Keratinocyte (primary cell): ENCODE measurements at regions not wholly inside any gene's neighbourhood (a gene's known extent, or its start where the extent isn't known, plus 50 kb on each side); places are given as distances from the start of the nearest gene placed in this dataset.

Experiments used
- DNase-seq: peaks from one replicate; pipeline ENCODE4 v3.0.0-alpha.2; 2011; ENCODE audit warnings: low read depth, missing footprints, low spot score
- FAIRE-seq: peaks from 2 replicates; lab custom pipeline; 2011; peaks lifted over from hg19 to GRCh38; lab: Jason Lieb, UNC
- H2AFZ ChIP-seq: 2 replicates; pipeline ENCODE4 v1.6.0; 2012; ENCODE audit warnings: low read length, control low read depth, inconsistent platforms; ENCODE audit not compliant: control insufficient read depth
- H3K27ac ChIP-seq: 2 replicates; pipeline ENCODE4 v1.5.1; 2011; ENCODE audit warnings: low read length; ENCODE audit not compliant: control insufficient read depth, insufficient read depth
- H3K27me3 ChIP-seq: 3 replicates; pipeline ENCODE4 v1.6.0; 2011; ENCODE audit warnings: low read length; ENCODE audit not compliant: control insufficient read depth, insufficient read depth; ENCODE audit errors: extremely low read depth
- H3K36me3 ChIP-seq, 2 experiments: 2 replicates in 1 of 2; 3 replicates in 1 of 2; pipeline ENCODE4 v1.5.1; 2011; ENCODE audit warnings: low read length in 2 of 2, mild to moderate bottlenecking in 1 of 2; ENCODE audit not compliant: control insufficient read depth in 2 of 2, insufficient read depth in 2 of 2; ENCODE audit errors: extremely low read depth in 1 of 2
- H3K4me1 ChIP-seq: 3 replicates; pipeline ENCODE4 v1.5.1; 2011; ENCODE audit warnings: low read length; ENCODE audit not compliant: control insufficient read depth, insufficient read depth; ENCODE audit errors: extremely low read depth
- H3K4me2 ChIP-seq: 3 replicates; pipeline ENCODE4 v1.6.0; 2011; ENCODE audit warnings: low read depth, low read length; ENCODE audit not compliant: control insufficient read depth, insufficient read depth; ENCODE audit errors: extremely low read depth
- H3K4me3 ChIP-seq, 3 experiments: fragments of 200-600 bp in 1 of 3; sonication (generic) in 1 of 3; 2 replicates in 2 of 3; 3 replicates in 1 of 3; pipeline ENCODE4 v1.5.1; 2011 to 2016; ENCODE audit warnings: low read length in 3 of 3, mild to moderate bottlenecking in 3 of 3, control low read depth in 2 of 3, inconsistent platforms in 1 of 3, low read depth in 1 of 3, mixed read lengths in 1 of 3, mixed run types in 1 of 3, moderate library complexity in 1 of 3; ENCODE audit not compliant: control insufficient read depth in 2 of 3, insufficient read depth in 2 of 3; ENCODE audit errors: extremely low read depth in 1 of 3
- H3K79me2 ChIP-seq: 2 replicates; pipeline ENCODE4 v1.6.0; 2012; ENCODE audit warnings: low read length; ENCODE audit not compliant: control insufficient read depth, insufficient read depth
- H3K9ac ChIP-seq: 3 replicates; pipeline ENCODE4 v1.6.0; 2011; ENCODE audit warnings: low read length; ENCODE audit not compliant: control insufficient read depth, insufficient read depth; ENCODE audit errors: extremely low read depth
- H3K9me1 ChIP-seq: 3 replicates; pipeline ENCODE4 v1.6.0; 2011; ENCODE audit warnings: low read length; ENCODE audit not compliant: control insufficient read depth, insufficient read depth; ENCODE audit errors: extremely low read depth
- H3K9me3 ChIP-seq: 2 replicates; pipeline ENCODE4 v1.5.1; 2012; ENCODE audit warnings: low read depth, low read length; ENCODE audit not compliant: control insufficient read depth
- H4K20me1 ChIP-seq: 3 replicates; pipeline ENCODE4 v1.6.0; 2011; ENCODE audit warnings: low read length; ENCODE audit not compliant: control insufficient read depth, insufficient read depth; ENCODE audit errors: extremely low read depth
- EZH2 ChIP-seq: IDR thresholded peaks from one replicate; pipeline ENCODE4 v1.6.1; 2012; ENCODE audit warnings: inconsistent platforms, mild to moderate bottlenecking, low read length, moderate library complexity
- dilution Hi-C: fragments of 300-500 bp; cut with MboI; formaldehyde crosslinking; loops from one replicate; pipeline ENCODE4 v1.7.0; 2020; ENCODE audit warnings: low sequenced_read_pairs; ENCODE audit not compliant: extremely low pct_ligation_motif_present
- TF ChIP-seq, protein P1 (sequence below), 3 experiments: IDR thresholded peaks in 1 of 3; conservative IDR thresholded peaks in 1 of 3; optimal IDR thresholded peaks in 1 of 3; 2 replicates in 2 of 3; 3 replicates in 1 of 3; pipeline versions ENCODE3 to v1.5.1; 2011; ENCODE audit warnings: low read length in 3 of 3, mild to moderate bottlenecking in 3 of 3, moderate library complexity in 2 of 3, control low read depth in 1 of 3, inconsistent platforms in 1 of 3; ENCODE audit not compliant: insufficient read depth in 2 of 3; ENCODE audit errors: extremely low read depth in 1 of 3

DNA sequence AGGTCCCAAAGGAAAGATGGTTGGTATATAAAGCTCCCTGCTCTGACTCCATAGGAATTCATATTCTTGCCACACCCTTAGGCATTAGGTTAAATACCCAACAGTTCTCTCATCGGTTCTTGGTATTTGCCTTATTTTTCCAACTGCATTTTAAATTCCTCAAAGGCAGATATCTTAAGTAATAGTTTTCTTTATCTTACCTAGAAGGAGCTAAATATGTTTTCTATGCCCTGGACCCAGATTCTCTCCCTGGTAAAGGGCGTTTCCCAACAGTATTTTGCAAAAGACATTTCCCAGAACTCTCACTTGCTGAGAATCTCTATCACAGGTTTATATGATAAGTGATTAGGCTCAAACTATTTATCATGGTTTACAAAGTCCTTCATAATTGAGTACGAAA is 158.6 kb upstream of the BDNF start:
- peaks cover 11% of the 10 kb centered on the region for H3K4me1 ChIP-seq
- H3K27ac ChIP-seq = no peak overlapping the region
- no peak overlapping the region for H3K4me2 ChIP-seq
- no peaks in the 10 kb centered on the region for H3K79me2 ChIP-seq
- TF ChIP-seq, protein P1, sequence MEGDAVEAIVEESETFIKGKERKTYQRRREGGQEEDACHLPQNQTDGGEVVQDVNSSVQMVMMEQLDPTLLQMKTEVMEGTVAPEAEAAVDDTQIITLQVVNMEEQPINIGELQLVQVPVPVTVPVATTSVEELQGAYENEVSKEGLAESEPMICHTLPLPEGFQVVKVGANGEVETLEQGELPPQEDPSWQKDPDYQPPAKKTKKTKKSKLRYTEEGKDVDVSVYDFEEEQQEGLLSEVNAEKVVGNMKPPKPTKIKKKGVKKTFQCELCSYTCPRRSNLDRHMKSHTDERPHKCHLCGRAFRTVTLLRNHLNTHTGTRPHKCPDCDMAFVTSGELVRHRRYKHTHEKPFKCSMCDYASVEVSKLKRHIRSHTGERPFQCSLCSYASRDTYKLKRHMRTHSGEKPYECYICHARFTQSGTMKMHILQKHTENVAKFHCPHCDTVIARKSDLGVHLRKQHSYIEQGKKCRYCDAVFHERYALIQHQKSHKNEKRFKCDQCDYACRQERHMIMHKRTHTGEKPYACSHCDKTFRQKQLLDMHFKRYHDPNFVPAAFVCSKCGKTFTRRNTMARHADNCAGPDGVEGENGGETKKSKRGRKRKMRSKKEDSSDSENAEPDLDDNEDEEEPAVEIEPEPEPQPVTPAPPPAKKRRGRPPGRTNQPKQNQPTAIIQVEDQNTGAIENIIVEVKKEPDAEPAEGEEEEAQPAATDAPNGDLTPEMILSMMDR (optimal IDR thresholded peaks at IDR 0.05 in 1 of 3, IDR thresholded peaks at IDR 0.05 in 1 of 3, conservative IDR thresholded peaks at IDR 0.05 in 1 of 3; ENCODE audit: extremely low read depth in 1 of 3, insufficient read depth in 2 of 3, low read length in 3 of 3) = no peak
- no peak for TF ChIP-seq EZH2
- dilution Hi-C loops = no loop called here
- H3K27me3 ChIP-seq = no peaks in the 10 kb centered on the region
- no peak for DNase-seq
- H3K9me1 ChIP-seq = no peaks in the 10 kb centered on the region
- H3K9ac ChIP-seq = no peak overlapping the region
- H3K36me3 ChIP-seq = no peaks in the 10 kb centered on the region
- no peak overlapping the region for H2AFZ ChIP-seq
- H3K4me3 ChIP-seq = no peak overlapping the region
- no peaks in the 10 kb centered on the region for H4K20me1 ChIP-seq
- H3K9me3 ChIP-seq = no peaks in the 10 kb centered on the region
- FAIRE-seq = no peak

DNA sequence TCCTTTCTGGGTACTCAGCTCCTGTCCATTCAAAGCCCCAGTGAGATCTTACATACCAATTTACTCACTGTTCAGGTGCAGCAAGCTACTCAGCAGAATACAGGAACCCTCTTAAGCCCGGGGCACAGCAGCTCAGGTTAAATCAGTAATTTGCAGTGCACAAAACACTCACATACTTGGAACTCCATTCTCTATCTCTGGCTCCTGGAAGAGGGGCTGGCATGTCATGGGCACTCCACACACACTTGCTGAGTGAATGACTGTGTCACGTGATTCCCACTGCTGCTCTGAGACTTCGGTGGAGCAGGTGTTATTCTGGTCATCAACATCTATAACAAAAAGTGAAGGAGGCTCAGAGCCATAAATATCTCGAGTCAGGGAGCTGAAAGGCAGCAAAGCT is 157.3 kb upstream of the BDNF start:
- no peak overlapping the region for H3K27ac ChIP-seq
- no peaks in the 10 kb centered on the region for H4K20me1 ChIP-seq
- H3K79me2 ChIP-seq = no peaks in the 10 kb centered on the region
- dilution Hi-C loops = no loop called here
- H3K36me3 ChIP-seq = no peaks in the 10 kb centered on the region
- H3K9ac ChIP-seq = no peak overlapping the region
- no peaks in the 10 kb centered on the region for H3K27me3 ChIP-seq
- no peak for DNase-seq
- no peaks in the 10 kb centered on the region for H3K9me3 ChIP-seq
- TF ChIP-seq, protein P1 (optimal IDR thresholded peaks at IDR 0.05 in 1 of 3, IDR thresholded peaks at IDR 0.05 in 1 of 3, conservative IDR thresholded peaks at IDR 0.05 in 1 of 3; ENCODE audit: extremely low read depth in 1 of 3, insufficient read depth in 2 of 3, low read length in 3 of 3) = no peak
- no peak for TF ChIP-seq EZH2
- no peak overlapping the region for H3K4me2 ChIP-seq
- no peak overlapping the region for H2AFZ ChIP-seq
- peaks cover 11% of the 10 kb centered on the region for H3K4me1 ChIP-seq
- H3K4me3 ChIP-seq = no peak overlapping the region
- no peaks in the 10 kb centered on the region for H3K9me1 ChIP-seq
- FAIRE-seq = no peak
